ENCODE measurements at regions not wholly inside any gene's neighbourhood (a gene's known extent, or its start where the extent isn't known, plus 50 kb on each side); places are given as distances from the start of the nearest gene placed in this dataset.

DNA sequence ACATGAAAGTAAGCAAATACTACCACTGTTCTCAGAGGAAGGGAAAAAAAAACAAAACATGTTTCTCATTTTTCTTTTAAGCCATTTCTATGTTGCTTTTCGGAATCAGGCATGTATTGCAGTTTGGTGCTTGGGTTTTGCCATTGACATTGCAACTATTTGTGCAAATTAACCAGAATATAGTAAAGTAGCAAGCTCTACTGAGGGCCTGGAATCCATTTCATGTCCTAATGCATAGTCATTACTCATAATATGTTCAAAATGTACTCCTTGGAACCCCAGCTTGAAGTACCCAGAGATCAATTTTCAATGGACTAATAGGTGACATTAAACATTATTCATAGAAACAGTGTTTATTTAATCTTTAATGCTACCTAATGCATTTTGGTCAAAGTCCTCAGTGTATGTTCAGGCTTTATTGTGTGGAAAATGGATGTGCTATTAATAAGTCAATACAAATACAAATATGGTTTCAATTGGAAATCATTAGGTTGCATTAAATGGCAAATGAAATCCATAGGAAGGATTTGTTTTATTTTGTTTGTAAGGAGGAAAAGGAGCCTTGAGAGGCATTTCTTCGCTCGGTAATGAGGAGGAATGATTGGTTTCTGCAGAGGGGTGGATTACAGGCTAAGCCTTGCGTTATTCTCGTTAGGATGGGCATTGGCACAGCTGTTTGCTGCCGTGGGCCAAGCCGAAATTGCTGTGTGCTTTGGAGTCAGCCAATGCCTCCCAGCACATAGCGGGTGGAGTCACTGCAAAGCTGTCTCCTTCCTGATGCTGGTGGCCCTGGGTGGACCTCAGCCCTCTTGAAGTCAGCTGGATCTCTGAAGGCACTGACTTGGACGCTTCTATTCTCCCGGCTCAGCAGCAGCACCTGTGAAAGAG lies 56.4 kb downstream of the MYCN start:
- Histone ChIP-seq H3K4me1 (ENCODE audit: insufficient read depth, low read length) (peaks cover 8% of the 10 kb centered on the region), H3K36me3 (ENCODE audit: insufficient read depth, low read length) (no peaks in the 10 kb centered on the region), H3K27me3 (ENCODE audit: insufficient read depth, low read length) (no peaks in the 10 kb centered on the region), H3K9ac (ENCODE audit: low read depth, low read length) (no peak overlapping the region), H3K27ac (ENCODE audit: low read depth, low read length) (no peak overlapping the region), H3K9me3 (ENCODE audit: insufficient read depth, low read depth, low read length) (no peaks in the 10 kb centered on the region), H3K4me3 (ENCODE audit: low read length) (no peak overlapping the region)
- WGBS, result 64% methylated on average over 10 of the region's 10 CpGs
